ENCODE measurements at regions not wholly inside any gene's neighbourhood (a gene's known extent, or its start where the extent isn't known, plus 50 kb on each side); places are given as distances from the start of the nearest gene placed in this dataset.

- TF ChIP-seq TCF4 (CRISPR knock-in tag; IDR thresholded peaks at IDR 0.05; ENCODE audit: borderline replicate concordance) = no peak
- no peak for TF ChIP-seq BACH2 (CRISPR knock-in tag; IDR thresholded peaks at IDR 0.05; ENCODE audit: borderline replicate concordance)
- TF ChIP-seq TOX (CRISPR knock-in tag; IDR thresholded peaks at IDR 0.05; ENCODE audit: borderline replicate concordance) = no peak
- no peak for TF ChIP-seq ZNF565 (CRISPR knock-in tag; conservative IDR thresholded peaks at IDR 0.05; ENCODE audit: low read depth)
- no peak for TF ChIP-seq OSR1 (CRISPR knock-in tag; IDR thresholded peaks at IDR 0.05)
- no peak for TF ChIP-seq ZFP30 (CRISPR knock-in tag; IDR thresholded peaks at IDR 0.05)
- no peak for ATAC-seq
Observed at GRCh38 chr16:80158766-80159165, 382.0 kb upstream of the DYNLRB2 start.

- ATAC-seq = no peak
- no peak for TF ChIP-seq BACH2 (CRISPR knock-in tag; IDR thresholded peaks at IDR 0.05; ENCODE audit: borderline replicate concordance)
Observed at GRCh38 chr16:80151722-80152111, 389.1 kb upstream of the DYNLRB2 start.

- TF ChIP-seq TCF4 (CRISPR knock-in tag; IDR thresholded peaks at IDR 0.05; ENCODE audit: borderline replicate concordance) (no peak), POU6F1 (CRISPR knock-in tag; IDR thresholded peaks at IDR 0.05; ENCODE audit: borderline replicate concordance, low read depth) (no peak), ESRRG (CRISPR knock-in tag; IDR thresholded peaks at IDR 0.05) (no peak), CSRNP3 (CRISPR knock-in tag; IDR thresholded peaks at IDR 0.05) (no peak), ISL1 (CRISPR knock-in tag; IDR thresholded peaks at IDR 0.05) (peak; percentile 75), CREB5 (CRISPR knock-in tag; IDR thresholded peaks at IDR 0.05; ENCODE audit: low read depth) (no peak)
- ATAC-seq = no peak
Observed at GRCh38 chr16:80150978-80151721, 389.6 kb upstream of the DYNLRB2 start.

- no peak for ATAC-seq
- TF ChIP-seq ZC3H10 (CRISPR knock-in tag; IDR thresholded peaks at IDR 0.05) (no peak), TSHZ2 (CRISPR knock-in tag; IDR thresholded peaks at IDR 0.05) (no peak), ZNF565 (CRISPR knock-in tag; conservative IDR thresholded peaks at IDR 0.05; ENCODE audit: low read depth) (no peak), CREB5 (CRISPR knock-in tag; IDR thresholded peaks at IDR 0.05; ENCODE audit: low read depth) (no peak), CSRNP3 (CRISPR knock-in tag; IDR thresholded peaks at IDR 0.05) (no peak), PPARA (CRISPR knock-in tag; IDR thresholded peaks at IDR 0.05; ENCODE audit: borderline replicate concordance) (no peak), TOX (CRISPR knock-in tag; IDR thresholded peaks at IDR 0.05; ENCODE audit: borderline replicate concordance) (no peak), OSR1 (CRISPR knock-in tag; IDR thresholded peaks at IDR 0.05) (no peak), TCF4 (CRISPR knock-in tag; IDR thresholded peaks at IDR 0.05; ENCODE audit: borderline replicate concordance) (no peak), ZNF8 (CRISPR knock-in tag; IDR thresholded peaks at IDR 0.05) (no peak)
Observed at GRCh38 chr16:80148826-80149225, 392.0 kb upstream of the DYNLRB2 start.
